RWPE1 (cell line): ENCODE measurements at regions not wholly inside any gene's neighbourhood (a gene's known extent, or its start where the extent isn't known, plus 50 kb on each side); places are given as distances from the start of the nearest gene placed in this dataset.

Experiments
- CTCF ChIA-PET: fragments of 350-600 bp; sonication (Branson Sonifier 250); formaldehyde crosslinking; extraction: SDS; loops from one replicate; lab custom pipeline; 2021; lab: Yijun Ruan, JAX
- POLR2A ChIA-PET: fragments of 400-600 bp; formaldehyde crosslinking; extraction: SDS; loops from one replicate; lab custom pipeline; 2020; ENCODE audit warnings: antibody characterized with exemption; ENCODE audit not compliant: low non-redundant PET; lab: Yijun Ruan, JAX
- DNase-seq: peaks from one replicate; pipeline ENCODE4 v3.0.0; 2012; ENCODE audit warnings: low spot score
- H3K27ac ChIP-seq: fragments of 450-650 bp; 2 replicates; pipeline ENCODE4 v1.5.1; 2017
- CTCF ChIP-seq: fragments of 450-650 bp; conservative IDR thresholded peaks from 2 replicates; pipeline ENCODE4 v1.5.1; 2017; ENCODE audit warnings: low read depth, mild to moderate bottlenecking

- H3K27ac ChIP-seq: no peak overlapping the region
- TF ChIP-seq CTCF: no peak
- DNase-seq: peak; percentile 33
- ChIA-PET CTCF (no interaction called here), POLR2A (no interaction called here)
Measured at GRCh38 chr7:3194501-3195141, 106.4 kb upstream of the SDK1 start.

DNA sequence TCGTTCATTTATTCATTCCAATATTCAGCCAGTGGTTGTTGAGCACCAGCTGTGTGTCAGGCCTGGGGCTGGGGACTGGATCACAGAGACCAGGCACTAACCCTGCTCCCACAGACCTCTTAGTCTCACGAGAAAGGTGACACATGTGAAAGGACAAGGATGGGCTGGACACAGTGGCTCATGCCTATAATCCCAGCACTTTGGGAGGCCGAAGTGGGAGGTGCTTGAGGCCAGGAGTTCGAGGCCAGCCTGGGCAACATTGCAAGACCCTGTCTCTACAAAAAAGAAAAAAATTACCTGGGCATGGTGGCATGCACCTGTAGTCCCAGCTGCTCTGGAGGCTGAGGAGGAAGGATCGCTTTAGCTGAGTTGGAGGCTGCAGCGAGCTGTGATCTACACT lies 105.9 kb upstream of the SDK1 start:
- ChIA-PET POLR2A (no interaction called here), CTCF (no interaction called here)
- H3K27ac ChIP-seq: no peak overlapping the region
- DNase-seq: no peak
- TF ChIP-seq CTCF: no peak

- POLR2A ChIA-PET: no interaction called here
- CTCF ChIA-PET: interaction anchor here (0.8 to 1.0 kb wide), 2 partner anchors 332 to 816 kb away, joined by 4 read pairs; no protein-coding TSS in a partner anchor
- no peak overlapping the region for H3K27ac ChIP-seq
- no peak for DNase-seq
- TF ChIP-seq CTCF: no peak
Measured at GRCh38 chr7:3196629-3197400, 104.2 kb upstream of the SDK1 start.

GRCh38 chr7:3197567-3198213 lies 103.4 kb upstream of the SDK1 start:
- POLR2A ChIA-PET: no interaction called here
- no peak overlapping the region for H3K27ac ChIP-seq
- CTCF ChIA-PET: interaction anchor here (0.8 kb wide), 1 partner anchor 815 kb away, joined by 4 read pairs; no protein-coding TSS in a partner anchor
- no peak for DNase-seq
- no peak for TF ChIP-seq CTCF

DNA sequence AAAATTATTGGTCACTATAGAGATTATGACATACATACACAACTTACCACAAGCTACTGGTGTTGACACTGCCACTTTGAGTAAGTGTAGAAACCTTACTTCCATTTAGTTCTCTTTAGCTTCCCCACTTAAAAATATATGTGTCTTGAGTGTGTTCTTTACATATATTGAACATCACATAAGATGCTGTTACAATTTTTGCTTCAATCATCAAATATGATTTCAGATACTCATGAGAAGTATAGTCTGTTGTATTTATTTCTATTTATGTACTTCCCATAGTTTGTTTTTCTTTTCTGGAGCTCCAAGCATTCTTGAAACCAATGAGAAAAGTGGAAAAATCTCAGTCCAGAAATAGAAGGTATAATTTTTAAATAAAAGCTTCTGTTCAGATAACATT lies 102.7 kb upstream of the SDK1 start:
- no peak for TF ChIP-seq CTCF
- DNase-seq: no peak
- no peak overlapping the region for H3K27ac ChIP-seq
- CTCF ChIA-PET: interaction anchor here (0.6 kb wide), 2 partner anchors 240 to 963 kb away, joined by 3 read pairs; no protein-coding TSS in a partner anchor
- POLR2A ChIA-PET: no interaction called here

DNA sequence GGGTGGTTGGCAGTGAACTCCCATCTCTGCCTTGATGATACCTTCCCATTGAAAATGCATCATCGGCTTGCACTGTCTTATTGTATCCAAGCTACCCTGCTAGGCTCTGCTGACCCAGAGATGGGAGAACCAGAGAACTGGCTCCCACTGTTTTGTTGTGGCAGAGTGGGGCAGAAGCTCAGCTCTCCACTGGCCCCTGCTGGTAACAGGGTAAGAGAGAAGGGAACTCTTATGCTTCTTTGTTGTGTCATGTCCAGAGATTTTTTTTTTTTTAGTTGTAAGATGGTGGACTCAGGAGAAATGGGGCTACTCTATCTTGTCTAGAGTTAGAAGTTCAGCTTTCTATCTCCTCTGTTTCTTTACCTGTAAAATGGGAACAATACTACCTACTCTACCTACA lies 100.5 kb upstream of the SDK1 start:
- DNase-seq: peak; percentile 30
- POLR2A ChIA-PET: no interaction called here
- no peak overlapping the region for H3K27ac ChIP-seq
- CTCF ChIA-PET: interaction anchor here (0.6 to 0.7 kb wide), 3 partner anchors 14 to 530 kb away, joined by 3 to 4 read pairs (median 4); no protein-coding TSS in a partner anchor
- peak; percentile 16; the same call in 1 of the 2 replicates for TF ChIP-seq CTCF
